ENCODE measurements at regions not wholly inside any gene's neighbourhood (a gene's known extent, or its start where the extent isn't known, plus 50 kb on each side); places are given as distances from the start of the nearest gene placed in this dataset.
"Not testable (repeated sequence)": the region's sequence is repeated elsewhere in the genome, so short reads cannot be mapped to it uniquely, and the experiment has no call there.

GRCh38 chr13:38239874-38240273 lies 109.8 kb upstream of the UFM1 start:
- no peak overlapping the region for H3K27ac ChIP-seq
- FAIRE-seq (no peak), ATAC-seq (no peak), DNase-seq (no peak)
- no peak for TF ChIP-seq CTCF (IDR thresholded peaks at IDR 0.05)
- no peaks in the 10 kb centered on the region for H3K9me3 ChIP-seq
- H3K4me3 ChIP-seq = no peak overlapping the region
- no peaks in the 10 kb centered on the region for H3K36me3 ChIP-seq
- no peaks in the 10 kb centered on the region for H3K27me3 ChIP-seq
- H3K4me1 ChIP-seq = no peaks in the 10 kb centered on the region
- intact Hi-C loops (cut with DNase I) = no loop called here

DNA sequence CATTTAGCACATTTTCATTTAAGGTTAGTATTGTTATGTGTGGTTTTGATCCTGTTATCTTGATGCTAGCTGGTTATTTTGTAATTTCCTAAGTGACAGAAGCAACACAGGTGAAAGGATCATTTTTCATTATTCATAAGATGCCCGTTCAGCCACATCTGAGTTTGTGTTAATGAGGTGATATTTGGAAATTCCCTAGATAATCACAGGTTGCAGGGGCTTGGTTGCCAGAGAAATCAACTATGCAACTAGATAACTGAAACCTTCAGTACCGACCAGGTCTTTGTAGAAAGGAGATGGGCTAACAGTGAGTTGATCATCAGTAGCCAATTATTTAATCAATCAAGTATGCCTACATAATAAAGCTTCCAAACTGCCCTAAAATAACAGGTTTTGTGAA lies 121.3 kb upstream of the UFM1 start:
- Histone ChIP-seq H3K9me3 (no peaks in the 10 kb centered on the region), H3K4me1 (no peaks in the 10 kb centered on the region), H3K27ac (no peak overlapping the region), H3K4me3 (no peak overlapping the region), H3K36me3 (no peaks in the 10 kb centered on the region), H3K27me3 (no peaks in the 10 kb centered on the region)
- DNase-seq = no peak
- no peak for TF ChIP-seq CTCF (IDR thresholded peaks at IDR 0.05)
- intact Hi-C loops (cut with DNase I) = no loop called here
- no peak for ATAC-seq
- FAIRE-seq = no peak
- 52 to 56% methylated on average over 2 of the region's 2 CpGs for WGBS, 2 donors

DNA sequence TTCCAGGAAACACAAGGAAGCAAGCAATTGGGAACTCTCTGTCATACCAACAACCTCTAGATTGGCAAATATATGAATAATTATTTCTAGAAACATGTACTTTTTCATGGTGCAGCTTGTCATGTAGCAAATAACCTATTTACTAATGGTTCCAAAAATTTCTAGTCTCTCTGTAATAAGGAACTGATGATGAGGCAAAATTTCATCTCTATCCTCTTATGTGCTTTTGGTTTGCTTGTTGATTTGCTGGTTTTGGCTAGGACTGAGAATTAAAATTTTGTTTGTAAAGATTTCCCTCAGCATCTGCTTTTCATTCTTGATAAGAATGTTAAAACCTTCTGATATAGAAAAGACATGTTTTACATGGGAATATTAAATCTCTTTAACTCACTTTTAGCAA lies 123.2 kb upstream of the UFM1 start:
- ATAC-seq (no peak), FAIRE-seq (no peak), DNase-seq (no peak)
- intact Hi-C loops (cut with DNase I) = no loop called here
- no peak for TF ChIP-seq CTCF (IDR thresholded peaks at IDR 0.05)
- Histone ChIP-seq H3K27ac (no peak overlapping the region), H3K4me3 (no peak overlapping the region), H3K4me1 (no peaks in the 10 kb centered on the region), H3K27me3 (no peaks in the 10 kb centered on the region), H3K36me3 (no peaks in the 10 kb centered on the region), H3K9me3 (no peaks in the 10 kb centered on the region)

GRCh38 chr13:38223089-38223488 lies 126.6 kb upstream of the UFM1 start:
- ATAC-seq = no peak
- no peaks in the 10 kb centered on the region for H3K36me3 ChIP-seq
- no peak for TF ChIP-seq CTCF (IDR thresholded peaks at IDR 0.05)
- H3K4me1 ChIP-seq = no peaks in the 10 kb centered on the region
- H3K27me3 ChIP-seq = no peaks in the 10 kb centered on the region
- WGBS, 2 donors = 86 to 91% methylated on average over 1 of the region's 1 CpG
- intact Hi-C loops (cut with DNase I) = no loop called here
- FAIRE-seq = no peak
- H3K27ac ChIP-seq = no peak overlapping the region
- H3K9me3 ChIP-seq = no peaks in the 10 kb centered on the region
- no peak for DNase-seq
- no peak overlapping the region for H3K4me3 ChIP-seq

DNA sequence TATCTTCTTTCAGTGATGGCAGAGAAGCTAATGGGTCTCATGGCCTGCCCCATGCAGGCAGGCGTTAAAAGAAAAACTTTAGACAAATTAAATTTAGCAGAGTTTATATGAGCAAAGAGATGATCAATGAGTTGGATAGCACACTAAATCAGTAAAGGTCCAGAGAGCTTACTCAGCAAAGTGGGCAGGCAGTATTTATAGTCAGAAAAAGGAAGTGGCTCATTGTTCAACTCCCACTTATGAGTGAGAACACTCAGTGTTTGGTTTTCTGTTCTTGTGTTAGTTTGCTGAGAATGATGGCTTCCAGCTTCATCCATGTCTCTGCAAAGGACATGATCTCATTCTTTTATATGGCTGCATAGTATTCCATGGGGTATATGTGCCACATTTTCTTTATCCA lies 128.5 kb upstream of the UFM1 start:
- H3K36me3 ChIP-seq; H3K9me3 ChIP-seq; intact Hi-C loops (cut with DNase I); DNase-seq; H3K27me3 ChIP-seq; H3K4me3 ChIP-seq; ATAC-seq; FAIRE-seq; H3K4me1 ChIP-seq; H3K27ac ChIP-seq: not testable (repeated sequence)
- WGBS, 2 donors = 96 to 97% methylated on average over 1 of the region's 1 CpG

DNA sequence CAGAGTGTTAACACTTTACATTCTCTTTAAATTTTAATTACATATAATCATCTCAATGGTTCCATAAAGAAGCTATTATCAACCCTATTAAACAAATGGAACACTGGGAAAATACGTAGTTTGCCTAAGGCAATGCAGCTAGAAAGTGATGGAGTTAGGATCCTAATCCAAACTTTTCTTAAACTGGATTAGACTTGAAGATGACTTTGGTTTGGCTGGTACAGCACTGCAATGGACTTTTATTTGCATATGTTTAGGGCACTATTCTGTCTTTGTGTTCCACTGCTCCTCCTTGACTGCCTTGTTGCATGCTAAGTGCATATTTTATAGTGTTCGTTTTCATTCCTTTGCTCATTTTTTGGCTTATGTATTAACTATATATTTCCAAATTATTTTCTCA lies 133.5 kb upstream of the UFM1 start:
- no peak for TF ChIP-seq CTCF (IDR thresholded peaks at IDR 0.05)
- no peak for DNase-seq
- Histone ChIP-seq H3K36me3 (no peaks in the 10 kb centered on the region), H3K27me3 (no peaks in the 10 kb centered on the region), H3K9me3 (no peaks in the 10 kb centered on the region), H3K4me1 (no peaks in the 10 kb centered on the region), H3K27ac (no peak overlapping the region), H3K4me3 (no peak overlapping the region)
- WGBS, 2 donors = 78 to 84% methylated on average over 2 of the region's 2 CpGs
- FAIRE-seq = no peak
- intact Hi-C loops (cut with DNase I) = no loop called here
- ATAC-seq = no peak
